ENCODE measurements at regions not wholly inside any gene's neighbourhood (a gene's known extent, or its start where the extent isn't known, plus 50 kb on each side); places are given as distances from the start of the nearest gene placed in this dataset.

DNA sequence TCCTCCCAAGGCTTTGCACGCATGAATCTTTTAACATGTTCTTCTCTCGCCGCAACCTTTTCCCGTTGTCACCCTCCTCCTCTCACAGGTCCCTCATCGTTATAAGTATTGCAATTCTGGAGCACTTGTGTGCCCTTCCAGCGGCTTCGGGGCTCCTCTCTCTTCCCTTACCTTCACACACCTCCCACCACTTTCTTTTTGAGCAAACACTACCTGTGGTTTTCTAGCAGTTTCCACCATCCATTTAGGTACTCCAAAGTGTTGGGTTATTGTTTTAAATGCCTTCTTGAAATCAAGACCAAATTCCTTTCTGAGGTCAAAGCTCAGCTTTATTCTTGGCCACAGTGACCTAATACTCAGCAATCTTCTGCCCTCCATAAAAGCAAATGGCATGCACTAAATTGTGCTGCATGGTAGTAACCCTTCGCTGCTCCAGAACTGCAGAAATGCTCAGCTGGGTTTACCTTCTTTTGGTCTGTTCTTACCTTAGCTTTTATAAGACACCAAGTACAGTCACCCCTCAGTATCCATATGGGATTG is 472.4 kb downstream of the SETD4 start:
- no peak for DNase-seq

DNA sequence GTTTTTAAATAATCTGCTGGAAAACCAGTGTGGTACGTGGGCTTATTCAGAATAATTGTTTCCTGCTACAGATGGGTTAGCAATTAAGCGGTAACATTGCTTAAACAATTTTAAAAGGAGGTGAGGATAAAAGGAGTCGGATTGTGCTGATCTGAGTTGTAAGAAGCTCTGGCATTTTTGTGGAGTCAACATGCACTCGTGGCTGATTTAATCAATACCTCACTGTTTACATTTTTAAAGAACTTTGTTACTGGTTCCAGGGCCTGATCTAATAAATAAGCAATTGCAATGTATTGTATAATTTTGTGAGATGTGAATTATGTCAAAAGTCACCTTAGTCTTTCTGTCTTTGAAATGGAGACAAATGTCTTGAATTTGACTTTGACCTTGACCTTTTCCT is 474.0 kb downstream of the SETD4 start:
- DNase-seq = no peak

DNA sequence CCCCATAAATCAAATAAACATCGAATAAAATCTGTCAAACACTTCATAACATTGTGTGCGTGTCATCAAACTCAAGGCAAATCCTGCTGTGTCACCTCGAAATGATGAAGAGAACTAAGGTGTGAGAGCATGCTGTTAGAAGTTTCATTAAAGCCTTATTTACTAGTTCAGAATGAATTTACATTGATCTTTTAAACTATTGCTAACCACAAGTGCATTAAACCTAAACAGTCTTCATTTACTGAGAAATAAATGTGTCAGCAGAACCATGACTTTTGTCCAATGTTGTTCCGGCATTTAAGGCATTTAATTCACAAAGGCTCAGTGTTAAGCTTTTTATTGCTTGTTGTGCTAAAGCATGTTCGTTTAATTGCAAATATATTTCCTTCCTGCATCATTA is 474.4 kb downstream of the SETD4 start:
- no peak for DNase-seq

DNA sequence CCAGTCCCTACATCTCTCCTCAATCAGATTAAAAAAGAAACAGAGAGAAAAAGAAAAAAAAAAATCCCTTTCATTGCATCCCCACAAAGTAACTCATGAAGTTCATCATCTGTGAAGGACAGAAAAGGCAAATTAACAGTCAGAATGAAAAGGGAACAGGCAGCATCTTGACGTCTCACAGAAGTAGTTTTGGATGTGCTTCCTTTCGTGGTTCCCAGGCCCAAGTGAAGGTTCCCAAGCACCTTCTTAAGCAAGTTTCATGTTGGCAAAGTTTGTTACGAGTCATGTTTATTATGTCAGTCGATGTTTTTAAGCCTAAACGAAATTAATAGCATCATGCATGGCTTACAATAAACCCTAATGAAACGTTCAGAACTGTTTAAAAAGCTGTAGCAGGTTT is 475.2 kb downstream of the SETD4 start:
- DNase-seq = no peak

DNA sequence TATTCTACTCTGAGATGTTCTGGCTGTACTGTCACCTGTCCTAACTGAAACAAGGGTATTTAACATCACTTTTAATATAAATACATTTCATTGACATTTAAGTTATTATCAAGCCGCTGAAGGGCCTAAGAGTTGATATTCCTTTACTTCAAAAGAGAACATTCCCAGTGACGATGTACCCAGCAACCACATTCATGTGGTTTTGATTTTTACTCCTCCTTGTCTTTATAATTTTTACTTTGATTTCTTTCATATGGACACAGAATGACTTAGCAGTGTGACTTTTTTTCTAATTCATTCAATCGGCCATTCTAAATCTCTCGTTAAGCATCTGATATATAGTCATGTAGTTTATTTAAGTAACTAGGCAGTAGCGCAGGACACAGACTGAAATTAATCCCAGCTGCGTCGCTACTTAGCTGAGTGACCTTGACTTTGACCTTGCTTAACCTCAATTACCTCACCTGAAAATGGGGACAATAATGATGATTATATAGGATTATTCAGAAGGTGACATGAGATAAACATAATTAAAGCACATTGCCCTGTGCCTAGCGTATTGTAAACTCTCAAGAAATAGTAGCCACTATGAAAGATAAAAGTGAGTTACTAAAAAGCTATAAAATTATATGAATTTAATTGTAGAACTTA is 476.6 kb downstream of the SETD4 start:
- DNase-seq = no peak

DNA sequence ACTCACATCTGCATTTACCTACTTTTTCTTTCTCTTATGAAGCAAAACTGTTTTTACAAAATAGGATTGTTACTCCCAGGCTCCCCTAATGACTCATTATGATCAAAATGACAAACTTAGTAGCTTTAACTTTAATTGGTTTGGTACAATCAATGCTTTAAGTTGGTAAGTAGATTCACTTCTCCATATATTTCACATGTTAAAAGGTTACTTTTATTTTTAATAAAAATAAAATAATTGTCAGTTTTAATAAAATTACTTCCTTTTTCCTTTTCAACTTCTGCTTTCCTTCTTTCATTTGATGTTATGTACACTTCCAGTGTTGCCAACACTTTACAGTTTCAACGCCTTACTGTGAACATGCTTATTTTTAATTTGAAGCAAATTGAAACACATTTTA is 477.6 kb downstream of the SETD4 start:
- DNase-seq = no peak

DNA sequence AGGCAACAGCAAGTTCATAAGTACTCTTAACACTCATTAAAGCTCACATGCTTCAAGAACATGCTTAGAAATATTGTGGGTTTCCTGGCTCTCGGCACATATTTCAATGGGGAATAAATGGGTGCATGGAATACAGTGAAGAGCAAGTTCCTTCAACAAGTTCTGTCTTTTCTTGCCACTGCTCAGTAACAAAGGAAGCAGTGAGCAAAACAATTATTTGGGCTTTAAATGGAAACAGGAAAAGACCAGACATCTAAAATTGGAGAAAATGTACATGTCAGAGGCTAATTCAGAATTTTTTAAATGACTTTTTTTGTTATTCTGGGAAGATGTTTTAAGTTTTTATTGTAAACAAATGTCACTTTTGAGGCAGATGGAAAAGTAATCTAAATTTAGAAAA is 478.7 kb downstream of the SETD4 start:
- no peak for DNase-seq

DNA sequence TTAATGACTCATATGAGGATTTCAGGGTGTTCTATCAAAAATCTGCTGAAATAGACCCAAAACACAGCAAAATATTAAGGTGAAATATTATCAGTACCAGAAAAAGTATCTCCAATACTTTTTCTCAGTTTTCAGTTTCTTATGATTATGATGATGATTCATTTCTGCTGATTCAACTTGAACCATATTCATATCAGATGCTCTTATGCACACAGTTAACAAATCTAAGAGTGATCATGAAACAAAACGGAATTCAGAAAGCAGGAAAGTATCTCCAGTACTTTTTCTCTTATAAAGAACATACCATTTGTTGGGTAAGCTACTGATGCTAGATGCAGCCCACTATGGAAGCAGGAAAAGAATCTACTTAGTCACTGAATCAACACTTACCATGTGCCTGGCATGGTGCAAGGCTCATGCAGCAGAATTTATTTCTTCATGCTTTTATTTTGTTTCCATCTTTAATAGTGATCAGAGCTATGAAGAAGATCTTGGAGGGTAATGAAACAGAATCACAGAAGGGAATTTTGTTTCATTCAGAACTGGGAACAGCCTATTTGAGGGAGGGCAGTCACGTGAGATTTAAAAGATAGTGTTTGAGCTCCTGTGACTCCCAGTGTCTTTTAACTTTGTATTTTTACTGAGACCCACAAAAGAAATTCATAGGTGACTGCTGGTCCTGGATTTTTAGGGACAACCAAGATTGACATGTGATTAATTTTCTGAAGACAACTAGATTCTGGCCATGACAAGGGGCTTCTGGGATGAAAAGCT is 480.6 kb downstream of the SETD4 start:
- DNase-seq = no peak

DNA sequence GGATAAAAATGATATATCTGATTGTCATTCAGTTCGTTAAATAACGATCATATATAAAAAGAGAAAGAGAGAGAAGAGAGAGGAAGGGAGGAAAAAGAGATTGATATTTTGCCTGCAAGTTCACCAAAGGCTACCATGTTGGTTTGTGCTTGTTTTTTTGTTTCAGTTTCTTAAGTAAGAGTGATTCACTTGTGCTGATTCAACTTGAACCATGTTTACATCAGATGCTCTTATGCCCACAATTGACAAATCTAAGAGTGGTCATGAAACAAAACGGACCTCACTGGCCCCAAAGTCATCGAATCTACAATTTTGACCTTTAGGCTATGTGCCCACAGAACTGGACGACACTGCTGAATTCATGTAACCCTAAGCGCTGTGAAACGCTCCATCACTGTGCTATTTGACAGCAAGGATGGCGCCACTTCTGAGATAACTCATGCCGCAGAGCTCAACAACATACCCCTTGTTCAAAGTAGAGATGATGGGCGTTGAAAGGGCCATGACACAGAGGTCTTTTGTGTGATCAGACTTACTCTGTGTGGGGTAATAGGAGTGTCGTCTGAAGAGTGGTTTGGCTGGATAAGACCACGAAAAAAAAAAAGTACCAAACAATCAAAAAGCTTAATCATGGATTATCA is 481.4 kb downstream of the SETD4 start:
- no peak for DNase-seq

DNA sequence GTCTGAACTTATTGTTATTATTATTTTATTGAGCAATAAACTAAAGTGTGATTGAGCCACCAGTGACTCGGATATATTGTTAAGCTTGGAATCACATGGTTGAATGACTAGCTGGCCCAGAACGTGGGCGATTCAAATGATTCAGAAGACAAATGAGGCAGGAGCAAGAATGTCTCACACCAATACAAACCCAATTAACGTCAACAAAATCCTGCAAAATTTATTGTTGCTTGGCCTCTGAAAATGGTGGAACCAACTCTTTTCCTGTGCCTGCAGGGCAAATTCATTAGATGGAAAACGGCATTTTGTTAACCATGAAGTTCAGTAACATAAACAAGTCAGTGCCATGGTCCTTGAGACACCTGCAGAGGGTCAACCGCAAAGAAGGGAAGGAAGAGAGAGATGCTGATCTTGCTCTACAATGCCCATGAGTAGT is 482.0 kb downstream of the SETD4 start:
- no peak for DNase-seq

DNA sequence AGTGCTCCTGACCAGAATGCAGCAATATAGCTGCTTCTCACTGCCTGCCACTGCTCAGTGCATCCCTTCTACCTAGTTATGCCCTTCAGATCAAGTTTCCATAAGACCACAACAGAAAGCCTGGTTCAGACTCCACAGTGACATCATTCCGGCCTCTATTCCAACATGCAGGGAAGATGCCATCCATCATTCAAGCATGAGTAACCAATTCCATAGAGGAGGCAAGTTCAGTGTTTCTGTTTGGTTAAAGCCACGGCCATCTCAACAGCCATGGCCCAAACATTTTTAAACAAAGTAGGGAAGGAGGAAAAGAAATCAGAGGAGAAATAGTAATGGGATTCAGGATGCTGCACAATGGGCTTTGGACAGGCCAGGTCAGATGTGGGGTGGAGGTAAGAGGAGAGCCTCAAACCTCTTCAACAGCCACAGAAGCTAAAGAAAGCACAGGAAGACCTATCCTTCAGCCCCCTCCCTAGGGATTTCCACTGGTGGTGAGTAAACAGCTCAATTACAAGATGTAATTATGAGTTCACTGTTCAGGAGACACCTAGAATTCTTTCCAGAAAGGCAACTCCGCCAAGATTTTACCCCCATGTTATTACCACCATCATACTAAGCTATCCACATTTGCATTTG is 484.9 kb downstream of the SETD4 start:
- DNase-seq = no peak

DNA sequence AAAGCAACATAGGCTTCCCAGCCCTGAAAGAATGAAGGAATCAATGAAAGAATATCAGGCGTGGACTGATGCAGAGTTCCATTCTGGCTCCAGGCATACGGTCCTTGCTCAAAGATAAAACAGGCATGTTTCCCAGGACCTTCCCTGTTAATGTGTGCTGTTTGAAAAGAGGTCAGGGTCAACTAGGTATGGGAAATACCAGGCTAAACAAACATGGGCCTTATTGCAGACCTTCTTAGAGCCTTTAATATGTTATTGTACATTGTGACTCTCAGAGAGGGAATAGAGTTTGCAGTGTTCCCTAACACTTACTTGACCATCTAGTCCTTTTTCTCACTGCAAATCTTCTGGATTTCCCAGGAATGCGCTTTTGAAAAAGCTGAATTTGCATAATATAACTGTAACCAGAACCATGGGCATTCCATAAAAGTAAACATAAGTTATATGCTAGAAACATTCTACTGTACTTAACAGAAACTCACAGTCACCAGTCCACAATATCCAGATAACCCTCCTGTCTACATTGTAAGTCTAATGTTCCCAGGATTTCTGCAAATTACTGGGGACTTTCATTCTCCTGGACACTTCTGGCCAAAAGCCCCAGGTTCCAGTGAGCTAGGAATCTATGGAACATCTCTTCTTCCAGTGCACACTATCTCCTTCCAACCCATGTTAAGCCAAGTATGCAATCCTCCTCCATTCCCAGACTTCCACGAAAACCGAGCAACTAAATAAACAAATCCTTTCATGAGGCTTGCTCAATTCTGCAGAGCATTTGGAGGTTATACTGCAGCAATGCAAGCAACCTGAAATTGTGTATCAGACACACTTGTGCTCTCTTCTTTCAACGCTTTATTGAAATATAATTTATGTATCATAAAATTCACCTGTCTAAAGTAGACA is 486.6 kb downstream of the SETD4 start:
- DNase-seq = no peak

DNA sequence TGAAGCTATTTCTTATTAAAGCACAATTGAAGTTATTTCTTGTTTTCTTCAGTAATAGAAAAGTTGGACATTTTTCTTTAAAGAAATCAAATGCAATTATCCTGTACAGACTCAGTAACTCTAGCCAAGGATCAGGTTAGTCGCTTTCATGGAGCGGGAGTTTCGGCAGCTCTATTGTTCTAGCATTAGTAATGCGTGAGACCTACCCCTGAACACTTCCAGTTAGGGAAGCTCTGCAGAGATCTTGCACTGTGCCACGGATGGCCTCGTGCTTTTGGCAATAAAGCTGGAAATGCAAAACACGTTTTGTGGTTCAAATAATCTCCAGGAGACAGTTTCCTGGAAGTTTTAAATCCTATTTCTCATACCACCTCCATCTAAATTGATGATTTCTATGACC is 488.4 kb downstream of the SETD4 start:
- DNase-seq = no peak

DNA sequence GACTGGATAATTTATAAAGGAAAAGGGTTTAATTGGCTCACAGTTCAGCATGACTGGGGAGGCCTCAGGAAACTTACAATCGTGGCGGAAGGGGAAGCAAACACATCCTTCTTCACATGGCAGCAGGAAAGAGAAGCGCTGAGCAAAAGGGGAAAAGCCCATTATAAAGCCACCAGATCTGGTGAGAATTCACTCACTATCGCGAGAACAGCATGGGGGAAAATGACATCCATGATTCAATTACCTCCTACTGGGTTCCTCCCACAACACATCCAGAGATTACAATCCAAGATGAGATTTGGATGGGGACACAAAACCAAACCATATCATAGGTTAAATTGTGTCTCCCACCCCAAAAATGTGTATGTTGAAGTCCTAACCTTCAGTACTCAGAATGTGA is 491.7 kb downstream of the SETD4 start:
- no peak for DNase-seq

DNA sequence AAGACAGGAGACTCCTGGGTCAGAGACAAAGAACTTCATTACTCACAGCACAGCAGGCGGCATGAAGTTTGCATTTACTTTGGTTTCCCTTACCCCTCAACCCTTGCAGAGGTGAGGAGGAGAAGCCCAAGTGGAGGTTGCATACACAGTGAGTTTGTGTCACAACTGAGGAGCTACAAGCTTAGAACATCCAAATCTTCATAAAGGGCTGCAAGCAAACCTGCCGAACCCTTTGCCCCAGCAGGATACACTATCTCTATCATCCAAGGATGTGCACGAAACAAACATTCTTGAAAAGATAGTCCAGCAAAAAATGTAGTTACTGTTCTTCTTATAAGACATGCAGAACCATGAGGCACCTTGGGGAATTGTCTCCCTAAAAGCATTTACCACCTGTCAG is 493.5 kb downstream of the SETD4 start:
- no peak for DNase-seq

DNA sequence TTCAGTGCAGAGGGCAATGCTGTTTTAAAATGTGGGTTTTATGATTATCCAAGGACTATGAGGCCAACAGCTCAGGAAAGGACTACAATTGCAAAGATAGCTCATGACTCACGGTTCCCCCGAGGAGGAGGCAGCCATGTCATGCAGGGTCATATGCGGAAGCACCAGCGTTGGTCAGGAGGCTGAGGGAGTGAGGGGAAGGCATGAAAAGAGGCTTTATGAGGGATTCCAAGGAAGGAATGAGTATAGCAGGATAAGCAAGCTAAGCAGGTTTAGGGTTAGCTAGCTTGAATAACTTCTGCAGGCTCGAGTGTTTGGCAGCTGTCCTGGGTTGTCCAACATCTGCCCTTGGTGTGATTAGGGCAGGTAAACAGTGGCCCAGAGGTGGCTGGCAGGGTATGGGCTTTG is 495.1 kb downstream of the SETD4 start:
- DNase-seq = no peak

DNA sequence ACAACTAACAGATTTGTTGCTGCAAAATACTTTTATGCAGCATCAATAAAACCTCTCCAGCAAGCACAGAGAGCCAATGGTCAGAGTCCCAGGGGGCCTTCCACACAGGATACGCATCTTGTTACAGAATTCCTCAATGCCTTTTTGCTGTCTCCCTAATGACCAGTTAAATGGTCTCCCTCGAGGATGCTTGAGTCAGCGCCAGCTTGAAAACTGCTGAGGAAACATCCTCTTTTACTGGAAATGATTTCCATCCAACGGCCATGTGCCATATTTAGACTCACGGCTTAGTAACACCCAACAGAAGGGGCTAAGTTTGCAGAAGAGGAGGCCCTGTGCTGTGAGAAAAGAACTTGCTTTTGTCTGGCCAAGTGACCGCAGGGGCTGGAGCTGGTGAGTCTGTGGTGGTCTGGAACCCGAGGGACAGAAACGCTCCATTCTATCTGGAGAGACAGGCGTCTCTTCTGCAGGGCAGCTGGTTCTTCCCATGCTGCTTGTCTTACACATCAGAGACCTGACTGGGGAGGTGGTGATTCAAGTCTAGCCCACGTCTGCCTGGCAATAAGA is 496.4 kb downstream of the SETD4 start:
- no peak for DNase-seq

DNA sequence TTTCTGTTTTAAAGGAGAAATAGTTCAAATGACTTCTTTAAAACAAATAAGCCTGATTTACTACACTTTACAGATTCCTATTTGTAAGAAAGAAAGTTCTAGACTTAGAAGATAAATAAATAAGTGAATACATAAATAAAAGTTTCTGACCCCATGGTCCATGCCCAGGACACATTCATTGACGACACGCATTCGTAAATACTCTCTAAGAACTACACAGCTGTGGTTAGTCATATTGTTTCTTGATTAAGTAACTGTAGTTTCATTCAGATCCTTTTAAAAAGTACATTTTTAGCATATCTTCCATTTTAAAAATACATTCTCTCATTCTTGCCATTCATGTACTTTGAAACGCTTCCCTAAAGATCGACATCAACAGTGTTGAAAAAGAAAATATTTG is 497.4 kb downstream of the SETD4 start:
- no peak for DNase-seq

DNA sequence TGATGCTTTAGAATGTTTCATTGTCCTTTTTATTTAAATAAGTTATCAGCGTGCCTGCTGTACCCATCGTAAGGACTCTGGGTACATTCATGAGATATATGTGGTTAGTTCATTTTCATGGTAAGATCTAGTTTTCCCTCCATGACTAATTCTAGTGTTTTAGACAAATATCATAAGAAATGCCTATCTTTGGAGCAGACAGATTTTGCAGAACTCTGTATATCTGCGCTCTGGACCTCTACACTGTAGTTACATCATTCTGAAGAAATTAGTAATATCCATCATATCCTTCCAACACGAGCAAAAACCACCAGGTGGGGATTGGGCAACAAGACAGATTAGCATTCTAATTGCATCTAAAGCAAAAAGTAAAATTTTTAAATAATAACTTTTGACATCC is 499.2 kb downstream of the SETD4 start:
- no peak for DNase-seq

DNA sequence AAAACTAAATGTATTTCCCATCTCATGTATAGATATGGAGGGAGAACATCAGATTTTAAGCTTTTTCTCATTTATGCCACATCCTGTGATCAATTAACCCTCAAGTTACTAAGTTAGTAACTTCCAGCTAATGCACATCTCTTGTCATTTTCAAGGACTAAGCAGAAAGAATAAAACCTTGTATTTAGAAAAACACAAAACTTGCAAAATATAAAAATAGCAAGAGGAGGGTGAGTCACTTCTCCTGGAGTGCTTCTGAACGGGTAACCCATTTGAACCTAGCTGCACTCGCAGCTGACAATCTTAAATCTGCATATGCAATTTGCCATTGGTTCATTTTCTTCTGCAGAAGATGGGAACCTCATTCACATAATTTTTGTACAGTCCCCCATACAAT is 500.5 kb downstream of the SETD4 start:
- no peak for DNase-seq

DNA sequence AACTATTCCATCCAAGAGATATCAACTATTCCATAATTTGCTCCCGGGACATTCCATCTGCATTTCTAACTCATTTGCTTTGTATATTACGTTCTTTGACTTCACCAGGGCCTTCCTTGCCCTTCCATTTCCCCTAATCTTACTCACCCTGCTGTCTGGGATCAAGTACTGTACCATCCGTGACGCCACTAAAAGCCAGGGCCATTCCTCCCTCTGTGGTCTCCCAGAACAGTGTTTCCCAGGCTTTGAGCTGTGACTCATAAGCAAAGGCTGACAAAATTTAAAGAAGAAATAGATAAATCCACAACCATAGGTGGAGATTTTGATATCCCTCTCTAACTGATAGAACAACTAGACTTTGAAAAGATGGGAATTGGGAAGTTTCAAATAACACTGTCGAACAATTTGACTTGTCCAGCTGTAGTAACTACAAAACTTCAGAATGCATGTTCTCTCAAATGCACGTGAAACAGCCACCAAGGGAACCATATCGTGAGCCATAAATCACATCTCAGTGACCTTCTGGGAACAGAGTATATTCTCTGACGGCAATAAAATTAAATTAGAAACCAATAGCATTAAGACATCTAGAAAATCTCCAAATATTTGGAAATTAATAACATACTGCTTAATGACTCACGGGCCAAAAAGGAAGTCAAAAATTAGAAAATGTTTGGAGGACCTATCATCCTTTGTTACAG is 501.0 kb downstream of the SETD4 start:
- no peak for DNase-seq

DNA sequence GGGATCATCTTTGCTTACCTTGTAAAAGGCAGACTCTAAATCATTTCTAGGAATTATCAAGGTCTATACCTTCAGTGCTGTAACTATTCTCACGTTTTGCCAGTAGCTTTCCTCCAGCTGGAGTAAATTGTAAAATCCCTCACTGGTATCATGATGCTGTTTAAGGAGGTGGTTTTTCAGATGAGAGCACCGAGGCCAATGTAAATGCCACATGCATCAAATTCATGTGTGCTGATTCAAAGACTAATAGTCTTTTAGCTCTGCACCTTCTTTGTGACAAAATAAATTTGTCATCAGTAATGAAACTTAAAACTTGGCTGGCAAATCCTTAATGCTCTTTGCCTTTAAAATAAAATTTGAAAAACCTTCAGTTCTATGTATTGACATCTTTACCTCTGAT is 503.8 kb downstream of the SETD4 start:
- DNase-seq = no peak
